ENCODE measurements at regions not wholly inside any gene's neighbourhood (a gene's known extent, or its start where the extent isn't known, plus 50 kb on each side); places are given as distances from the start of the nearest gene placed in this dataset.

GRCh38 chr21:32185103-32185502, 93.7 kb downstream of the MIS18A start:
- TF ChIP-seq EP300 (IDR thresholded peaks at IDR 0.05): no peak
- TF ChIP-seq CTCF (IDR thresholded peaks at IDR 0.05): no peak
